ENCODE measurements at regions not wholly inside any gene's neighbourhood (a gene's known extent, or its start where the extent isn't known, plus 50 kb on each side); places are given as distances from the start of the nearest gene placed in this dataset.
"Not testable (repeated sequence)": the region's sequence is repeated elsewhere in the genome, so short reads cannot be mapped to it uniquely, and the experiment has no call there.

GRCh38 chr5:99275128-99275527 lies 346.3 kb upstream of the CHD1 start:
- DNase-seq: no peak

GRCh38 chr5:99272576-99272975 lies 343.8 kb upstream of the CHD1 start:
- DNase-seq: no peak

GRCh38 chr5:99258819-99259218 lies 330.0 kb upstream of the CHD1 start:
- no peak for DNase-seq

- DNase-seq: no peak
Measured at GRCh38 chr5:99248066-99248465, 319.3 kb upstream of the CHD1 start.

GRCh38 chr5:99247346-99247745 lies 318.5 kb upstream of the CHD1 start:
- DNase-seq: no peak

- DNase-seq: no peak
Measured at GRCh38 chr5:99243111-99243510, 314.3 kb upstream of the CHD1 start.

GRCh38 chr5:99239826-99240360 lies 311.1 kb upstream of the CHD1 start:
- no peak for DNase-seq

GRCh38 chr5:99191206-99191745 lies 262.5 kb upstream of the CHD1 start:
- DNase-seq: no peak

- DNase-seq: no peak
Measured at GRCh38 chr5:99187611-99188010, 258.8 kb upstream of the CHD1 start.

GRCh38 chr5:99179206-99179605 lies 250.4 kb upstream of the CHD1 start:
- no peak for DNase-seq

GRCh38 chr5:99177796-99178195 lies 249.0 kb upstream of the CHD1 start:
- no peak for DNase-seq

- no peak for DNase-seq
Measured at GRCh38 chr5:99176186-99176585, 247.4 kb upstream of the CHD1 start.

GRCh38 chr5:99169309-99169708 lies 240.5 kb upstream of the CHD1 start:
- no peak for DNase-seq

- DNase-seq: not testable (repeated sequence)
Measured at GRCh38 chr5:99161538-99161937, 232.7 kb upstream of the CHD1 start.

GRCh38 chr5:99156688-99157087 lies 227.9 kb upstream of the CHD1 start:
- DNase-seq: no peak

GRCh38 chr5:99143283-99143795 lies 214.5 kb upstream of the CHD1 start:
- DNase-seq: not testable (repeated sequence)

- no peak for DNase-seq
Measured at GRCh38 chr5:99141534-99142128, 212.8 kb upstream of the CHD1 start.

- DNase-seq: no peak
Measured at GRCh38 chr5:99138911-99139310, 210.1 kb upstream of the CHD1 start.

- DNase-seq: no peak
Measured at GRCh38 chr5:99133921-99134320, 205.1 kb upstream of the CHD1 start.

- no peak for DNase-seq
Measured at GRCh38 chr5:99129768-99130501, 201.1 kb upstream of the CHD1 start.

GRCh38 chr5:99122976-99123375 lies 194.2 kb upstream of the CHD1 start:
- DNase-seq: no peak

GRCh38 chr5:99119326-99119725 lies 190.5 kb upstream of the CHD1 start:
- no peak for DNase-seq

GRCh38 chr5:99116526-99116925 lies 187.7 kb upstream of the CHD1 start:
- DNase-seq: no peak

- DNase-seq: no peak
Measured at GRCh38 chr5:99109894-99110293, 181.1 kb upstream of the CHD1 start.

Measured in CD4-positive, alpha-beta T cell treated with Interleukin-17A for 1 hour (primary cell).